ENCODE measurements at regions not wholly inside any gene's neighbourhood (a gene's known extent, or its start where the extent isn't known, plus 50 kb on each side); places are given as distances from the start of the nearest gene placed in this dataset.

GRCh38 chr10:123557366-123558108 is 108.6 kb upstream of the GPR26 start:
- no peak for DNase-seq (ENCODE audit: low spot score)

- DNase-seq (ENCODE audit: low spot score): no peak
Observed at GRCh38 chr10:123558651-123559050, 107.5 kb upstream of the GPR26 start.

- DNase-seq (ENCODE audit: low spot score): peak; percentile 8
Observed at GRCh38 chr10:123559066-123559822, 106.9 kb upstream of the GPR26 start.

- DNase-seq (ENCODE audit: low spot score): no peak
Observed at GRCh38 chr10:123559823-123560092, 106.4 kb upstream of the GPR26 start.

GRCh38 chr10:123560301-123561140 is 105.6 kb upstream of the GPR26 start:
- DNase-seq (ENCODE audit: low spot score): no peak

- DNase-seq (ENCODE audit: low spot score): no peak
Observed at GRCh38 chr10:123561141-123561440, 105.1 kb upstream of the GPR26 start.

- no peak for DNase-seq (ENCODE audit: low spot score)
Observed at GRCh38 chr10:123562387-123562786, 103.8 kb upstream of the GPR26 start.

GRCh38 chr10:123562811-123563580 is 103.2 kb upstream of the GPR26 start:
- DNase-seq (ENCODE audit: low spot score): no peak

GRCh38 chr10:123563581-123563855 is 102.6 kb upstream of the GPR26 start:
- no peak for DNase-seq (ENCODE audit: low spot score)

- no peak for DNase-seq (ENCODE audit: low spot score)
Observed at GRCh38 chr10:123563994-123564393, 102.2 kb upstream of the GPR26 start.

GRCh38 chr10:123564631-123565030 is 101.5 kb upstream of the GPR26 start:
- DNase-seq (ENCODE audit: low spot score): no peak

GRCh38 chr10:123565691-123566660 is 100.2 kb upstream of the GPR26 start:
- no peak for DNase-seq (ENCODE audit: low spot score)

- DNase-seq (ENCODE audit: low spot score): no peak
Observed at GRCh38 chr10:123567984-123568739, 98.0 kb upstream of the GPR26 start.

GRCh38 chr10:123568751-123569150 is 97.4 kb upstream of the GPR26 start:
- DNase-seq (ENCODE audit: low spot score): no peak

GRCh38 chr10:123569436-123570035 is 96.6 kb upstream of the GPR26 start:
- DNase-seq (ENCODE audit: low spot score): no peak

- no peak for DNase-seq (ENCODE audit: low spot score)
Observed at GRCh38 chr10:123570051-123570897, 95.9 kb upstream of the GPR26 start.

- no peak for DNase-seq (ENCODE audit: low spot score)
Observed at GRCh38 chr10:123570898-123571515, 95.1 kb upstream of the GPR26 start.

GRCh38 chr10:123571978-123572377 is 94.2 kb upstream of the GPR26 start:
- no peak for DNase-seq (ENCODE audit: low spot score)
